Adrenal gland (tissue), 5 donors: ENCODE measurements at regions not wholly inside any gene's neighbourhood (a gene's known extent, or its start where the extent isn't known, plus 50 kb on each side); places are given as distances from the start of the nearest gene placed in this dataset.

Experiments
- POLR2A ChIP-seq, 2 donors: fragments of 450-650 bp; IDR thresholded peaks; one replicate each; pipeline ENCODE4 v1.6.1; 2017; ENCODE audit warnings: antibody characterized with exemption in 2 of 2, mild to moderate bottlenecking in 2 of 2, moderate library complexity in 1 of 2
- TF ChIP-seq, protein P1 (sequence below), 6 experiments: fragments of 450-650 bp in 4 of 6; fragments of 200-600 bp in 2 of 6; sonication (generic) in 1 of 6; IDR thresholded peaks; 1 replicate in 5 of 6; 2 replicates in 1 of 6; pipeline versions ENCODE4 v1.5.1 to v1.8.0; 2016 to 2021; ENCODE audit warnings: antibody characterized with exemption in 6 of 6, mild to moderate bottlenecking in 2 of 6, moderate library complexity in 1 of 6
- donor health status: DM: no; HTN: no; CAD: no.

DNA sequence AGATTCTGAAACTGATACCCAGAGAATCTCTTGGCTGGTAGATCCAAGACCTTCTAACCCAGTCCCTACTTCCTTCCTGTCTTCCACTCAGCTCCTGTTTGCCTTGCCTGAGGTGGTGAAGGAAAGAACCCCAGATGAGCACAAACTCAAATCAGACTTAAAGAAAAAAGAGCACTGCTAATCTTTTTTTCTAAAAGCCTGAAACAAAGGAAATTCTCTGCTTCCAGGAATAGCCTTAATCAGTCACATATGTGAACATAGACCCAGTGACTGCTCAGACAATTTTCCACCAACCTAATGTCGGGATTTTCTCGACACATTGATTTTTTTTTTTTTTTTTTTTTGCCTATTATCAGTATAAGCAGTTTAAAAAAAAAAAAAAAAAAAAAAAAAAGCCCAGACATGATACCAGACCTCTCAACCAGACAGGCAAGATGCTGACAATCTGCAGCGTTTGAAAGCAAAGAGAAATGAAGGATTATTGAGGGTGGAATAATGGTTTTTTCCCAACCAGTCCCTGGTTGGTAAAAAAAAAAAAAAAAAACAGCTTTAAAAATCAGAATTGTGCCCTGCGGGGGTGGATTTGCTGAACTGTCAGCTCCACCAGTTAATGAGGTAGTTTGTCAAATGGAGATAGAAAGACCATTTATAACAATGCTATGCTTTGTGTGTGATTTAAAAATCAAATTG, 256.8 kb upstream of the RARB start:
- TF ChIP-seq, protein P1, sequence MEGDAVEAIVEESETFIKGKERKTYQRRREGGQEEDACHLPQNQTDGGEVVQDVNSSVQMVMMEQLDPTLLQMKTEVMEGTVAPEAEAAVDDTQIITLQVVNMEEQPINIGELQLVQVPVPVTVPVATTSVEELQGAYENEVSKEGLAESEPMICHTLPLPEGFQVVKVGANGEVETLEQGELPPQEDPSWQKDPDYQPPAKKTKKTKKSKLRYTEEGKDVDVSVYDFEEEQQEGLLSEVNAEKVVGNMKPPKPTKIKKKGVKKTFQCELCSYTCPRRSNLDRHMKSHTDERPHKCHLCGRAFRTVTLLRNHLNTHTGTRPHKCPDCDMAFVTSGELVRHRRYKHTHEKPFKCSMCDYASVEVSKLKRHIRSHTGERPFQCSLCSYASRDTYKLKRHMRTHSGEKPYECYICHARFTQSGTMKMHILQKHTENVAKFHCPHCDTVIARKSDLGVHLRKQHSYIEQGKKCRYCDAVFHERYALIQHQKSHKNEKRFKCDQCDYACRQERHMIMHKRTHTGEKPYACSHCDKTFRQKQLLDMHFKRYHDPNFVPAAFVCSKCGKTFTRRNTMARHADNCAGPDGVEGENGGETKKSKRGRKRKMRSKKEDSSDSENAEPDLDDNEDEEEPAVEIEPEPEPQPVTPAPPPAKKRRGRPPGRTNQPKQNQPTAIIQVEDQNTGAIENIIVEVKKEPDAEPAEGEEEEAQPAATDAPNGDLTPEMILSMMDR (IDR thresholded peaks at IDR 0.05): no peak
- TF ChIP-seq POLR2A (IDR thresholded peaks at IDR 0.05): no peak
